Smooth muscle cell (in vitro differentiated cells): ENCODE measurements at regions not wholly inside any gene's neighbourhood (a gene's known extent, or its start where the extent isn't known, plus 50 kb on each side); places are given as distances from the start of the nearest gene placed in this dataset.
A peak's percentile ranks its signal among the peaks of the same experiment; 100 is the strongest.

ENCODE experiments used
- DNase-seq: peaks from one replicate; lab custom pipeline; 2025; ENCODE audit not compliant: unreplicated experiment; lab: John Stamatoyannopoulos, UW
- H2AFZ ChIP-seq: fragments of 200-600 bp; sonication (generic); 2 replicates; pipeline ENCODE4 v1.6.0; 2016; ENCODE audit warnings: antibody characterized with exemption, low read depth, mild to moderate bottlenecking
- H3F3A ChIP-seq: fragments of 200-600 bp; sonication (generic); 2 replicates; pipeline ENCODE4 v1.6.0; 2017; ENCODE audit warnings: antibody characterized with exemption, low read depth
- H3K27ac ChIP-seq: fragments of 200-600 bp; sonication (generic); 2 replicates; pipeline ENCODE4 v1.5.1; 2016; ENCODE audit warnings: low read depth, mild to moderate bottlenecking
- H3K27me3 ChIP-seq: fragments of 200-600 bp; sonication (generic); 2 replicates; pipeline ENCODE4 v1.6.1; 2016; ENCODE audit warnings: low read depth, mild to moderate bottlenecking
- H3K36me3 ChIP-seq: fragments of 200-600 bp; sonication (generic); 2 replicates; pipeline ENCODE4 v1.5.1; 2016; ENCODE audit warnings: low read depth
- H3K4me1 ChIP-seq: fragments of 200-600 bp; sonication (generic); 2 replicates; pipeline ENCODE4 v1.5.1; 2016; ENCODE audit warnings: low read depth
- H3K4me2 ChIP-seq: fragments of 200-600 bp; sonication (generic); 2 replicates; pipeline ENCODE4 v1.6.0; 2016; ENCODE audit warnings: mild to moderate bottlenecking
- H3K4me3 ChIP-seq: fragments of 200-600 bp; sonication (generic); 2 replicates; pipeline ENCODE4 v1.5.1; 2016; ENCODE audit warnings: mild to moderate bottlenecking
- H3K79me2 ChIP-seq: fragments of 200-600 bp; sonication (generic); 2 replicates; pipeline ENCODE4 v1.6.0; 2016; ENCODE audit warnings: low read depth, mild to moderate bottlenecking
- H3K9ac ChIP-seq: fragments of 200-600 bp; sonication (generic); 2 replicates; pipeline ENCODE4 v1.6.0; 2016; ENCODE audit warnings: low read depth
- H3K9me3 ChIP-seq: fragments of 200-600 bp; sonication (generic); replicated peaks from 2 replicates; pipeline ENCODE4 v1.5.1; 2016; ENCODE audit warnings: low read depth
- H4K20me1 ChIP-seq: fragments of 200-600 bp; sonication (generic); 2 replicates; pipeline ENCODE4 v1.6.0; 2016; ENCODE audit warnings: low read depth
- CTCF ChIP-seq: fragments of 200-600 bp; sonication (generic); IDR thresholded peaks from 2 replicates; pipeline ENCODE4 v1.5.1; 2017; ENCODE audit warnings: borderline replicate concordance, mild to moderate bottlenecking, antibody characterized with exemption; ENCODE audit not compliant: insufficient read depth, poor library complexity, severe bottlenecking
- WGBS: methylation state at CpG from one replicate; pipeline ENCODE4 v1.1.7; 2016; ENCODE audit warnings: low lambda C conversion rate; 5-methylcytosine and 5-hydroxymethylcytosine counted together

GRCh38 chr1:118588566-118588965 is 399.6 kb downstream of the TBX15 start:
- Histone ChIP-seq H2AFZ (no peak overlapping the region), H3K4me2 (no peak overlapping the region), H4K20me1 (no peaks in the 10 kb centered on the region), H3K36me3 (no peaks in the 10 kb centered on the region), H3K4me3 (no peak overlapping the region), H3K4me1 (no peaks in the 10 kb centered on the region), H3K9me3 (no peaks in the 10 kb centered on the region), H3F3A (no peaks in the 10 kb centered on the region), H3K79me2 (no peaks in the 10 kb centered on the region), H3K27ac (no peak overlapping the region), H3K9ac (no peak overlapping the region), H3K27me3 (no peaks in the 10 kb centered on the region)
- no peak for DNase-seq
- no peak for TF ChIP-seq CTCF

GRCh38 chr1:118578276-118578675 is 393.2 kb upstream of the SPAG17 start:
- no peaks in the 10 kb centered on the region for H4K20me1 ChIP-seq

GRCh38 chr1:118575060-118575459 is 390.0 kb upstream of the SPAG17 start:
- no peak overlapping the region for H3K9ac ChIP-seq
- peaks cover 4% of the 10 kb centered on the region for H3K36me3 ChIP-seq
- no peak for TF ChIP-seq CTCF

More at GRCh38 chr1:118578276-118578675, 393.2 kb upstream of the SPAG17 start:
- peaks cover 4% of the 10 kb centered on the region for H3K36me3 ChIP-seq
- no peak overlapping the region for H3K4me2 ChIP-seq
- DNase-seq, result no peak
- no peak overlapping the region for H3K9ac ChIP-seq
- peaks cover 6% of the 10 kb centered on the region for H3K9me3 ChIP-seq
- no peaks in the 10 kb centered on the region for H3F3A ChIP-seq
- no peaks in the 10 kb centered on the region for H3K79me2 ChIP-seq
- no peak overlapping the region for H3K4me3 ChIP-seq
- TF ChIP-seq CTCF, result no peak
- no peak overlapping the region for H3K27ac ChIP-seq
- H2AFZ ChIP-seq, result no peak overlapping the region
- H3K4me1 ChIP-seq, result no peaks in the 10 kb centered on the region
- H3K27me3 ChIP-seq, result no peaks in the 10 kb centered on the region

DNA sequence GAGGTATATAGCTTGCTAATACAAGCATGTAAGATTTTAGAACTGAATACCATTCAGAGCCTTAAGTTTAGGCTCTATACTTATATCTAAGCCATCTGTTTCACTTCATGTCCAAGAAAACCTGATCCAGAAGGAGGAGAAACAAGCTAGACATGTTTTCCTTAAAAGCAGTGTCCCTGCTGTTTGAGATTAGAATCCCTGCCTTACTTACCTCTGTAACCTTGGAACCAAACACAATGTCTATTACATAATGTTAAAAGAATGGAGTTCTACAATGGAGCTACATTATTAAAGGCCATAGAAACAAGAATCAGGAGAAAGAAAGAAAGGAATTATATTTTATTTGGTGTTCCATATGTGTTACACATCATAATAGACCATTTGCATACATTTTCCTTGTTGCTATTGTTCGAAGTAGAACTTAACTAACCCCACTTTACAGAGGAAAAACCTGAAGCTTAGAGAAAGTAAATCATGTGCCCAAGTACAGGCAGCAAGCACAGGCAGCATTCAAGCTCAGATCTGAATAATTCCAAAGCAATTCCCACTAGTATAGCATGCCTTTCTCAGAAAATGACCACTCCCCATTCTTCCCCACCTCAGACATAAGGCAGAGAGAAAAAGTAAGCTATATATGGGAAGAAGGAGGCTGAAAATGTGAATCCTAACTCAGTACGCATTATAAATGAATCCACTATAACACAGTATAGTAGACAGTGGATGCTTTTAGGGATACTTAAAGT is 380.1 kb upstream of the SPAG17 start:
- no peak overlapping the region for H3K4me3 ChIP-seq
- H3K36me3 ChIP-seq, result no peaks in the 10 kb centered on the region
- H3K9me3 ChIP-seq, result no peaks in the 10 kb centered on the region
- H3K27me3 ChIP-seq, result no peaks in the 10 kb centered on the region
- no peak for DNase-seq
- peak overlapping the region; percentile 10 for H2AFZ ChIP-seq
- peak overlapping the region; percentile 71 for H3K9ac ChIP-seq
- peak overlapping the region; percentile 68 for H3K4me2 ChIP-seq
- H3K27ac ChIP-seq, result peak overlapping the region; percentile 92
- no peak for TF ChIP-seq CTCF
- no peaks in the 10 kb centered on the region for H3K4me1 ChIP-seq
- no peaks in the 10 kb centered on the region for H4K20me1 ChIP-seq
- WGBS, result 94% methylated on average over 2 of the region's 2 CpGs
- H3F3A ChIP-seq, result peaks cover 9% of the 10 kb centered on the region
- H3K79me2 ChIP-seq, result no peaks in the 10 kb centered on the region

More at GRCh38 chr1:118575060-118575459, 390.0 kb upstream of the SPAG17 start:
- Histone ChIP-seq H3K4me2 (no peak overlapping the region), H4K20me1 (no peaks in the 10 kb centered on the region), H3K27me3 (no peaks in the 10 kb centered on the region), H3K9me3 (peaks cover 6% of the 10 kb centered on the region), H3K4me3 (no peak overlapping the region), H3K27ac (no peak overlapping the region), H3F3A (no peaks in the 10 kb centered on the region), H2AFZ (no peak overlapping the region), H3K4me1 (no peaks in the 10 kb centered on the region), H3K79me2 (no peaks in the 10 kb centered on the region)
- no peak for DNase-seq
- 87% methylated on average over 2 of the region's 2 CpGs for WGBS
